Muscle layer of duodenum (tissue), 2 donors: ENCODE measurements at regions not wholly inside any gene's neighbourhood (a gene's known extent, or its start where the extent isn't known, plus 50 kb on each side); places are given as distances from the start of the nearest gene placed in this dataset.

Experiments
- H3K27ac ChIP-seq: one replicate; pipeline ENCODE4 v1.7.0; 2013; ENCODE audit warnings: mild to moderate bottlenecking, low read length
- H3K27me3 ChIP-seq: one replicate; pipeline ENCODE4 v1.7.0; 2013; ENCODE audit warnings: low read depth, mild to moderate bottlenecking, control low read depth, low read length
- H3K36me3 ChIP-seq, 2 donors: one replicate each; pipeline ENCODE4 v1.7.0; 2013; ENCODE audit warnings: low read length in 2 of 2, control low read depth in 1 of 2, mild to moderate bottlenecking in 1 of 2; ENCODE audit not compliant: insufficient read depth in 2 of 2, control insufficient read depth in 1 of 2
- H3K4me1 ChIP-seq, 2 donors: one replicate each; pipeline ENCODE4 v1.7.0; 2013; ENCODE audit warnings: low read length in 2 of 2, mild to moderate bottlenecking in 2 of 2, control low read depth in 1 of 2, moderate library complexity in 1 of 2; ENCODE audit not compliant: insufficient read depth in 2 of 2, control insufficient read depth in 1 of 2
- H3K4me3 ChIP-seq, 2 donors: one replicate each; pipeline ENCODE4 v1.7.0; 2013; ENCODE audit warnings: low read length in 2 of 2, low read depth in 1 of 2, mild to moderate bottlenecking in 1 of 2
- H3K9me3 ChIP-seq, 2 donors: one replicate each; pipeline ENCODE4 v1.7.0; 2013; ENCODE audit warnings: low read length in 2 of 2, control low read depth in 1 of 2, mild to moderate bottlenecking in 1 of 2; ENCODE audit not compliant: control insufficient read depth in 1 of 2
- donor health status: healthy.

DNA sequence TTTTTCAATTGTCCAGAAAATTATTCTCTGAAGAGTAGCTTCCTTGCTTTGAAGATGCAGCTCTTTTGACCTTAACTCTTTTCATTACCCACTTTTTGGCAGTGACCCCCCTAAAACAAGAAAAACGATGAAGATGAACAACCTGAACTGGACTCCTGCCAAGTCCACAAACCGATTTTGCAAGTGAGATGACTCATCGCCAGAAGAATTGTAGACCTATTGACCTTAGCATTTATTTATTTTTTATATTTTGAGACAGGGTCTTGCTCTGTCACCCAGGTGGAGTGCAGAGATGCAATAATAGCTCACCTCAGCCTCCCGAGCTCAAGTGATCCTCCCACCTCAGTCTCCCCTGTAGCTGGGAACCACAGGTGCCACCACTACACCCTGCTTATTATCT, 859.2 kb downstream of the GATA3 start:
- H3K27me3 ChIP-seq: no peaks in the 10 kb centered on the region
- H3K36me3 ChIP-seq: no peaks in the 10 kb centered on the region
- no peaks in the 10 kb centered on the region for H3K4me1 ChIP-seq
- H3K4me3 ChIP-seq: no peak overlapping the region
- no peaks in the 10 kb centered on the region for H3K9me3 ChIP-seq
- H3K27ac ChIP-seq: no peak overlapping the region

DNA sequence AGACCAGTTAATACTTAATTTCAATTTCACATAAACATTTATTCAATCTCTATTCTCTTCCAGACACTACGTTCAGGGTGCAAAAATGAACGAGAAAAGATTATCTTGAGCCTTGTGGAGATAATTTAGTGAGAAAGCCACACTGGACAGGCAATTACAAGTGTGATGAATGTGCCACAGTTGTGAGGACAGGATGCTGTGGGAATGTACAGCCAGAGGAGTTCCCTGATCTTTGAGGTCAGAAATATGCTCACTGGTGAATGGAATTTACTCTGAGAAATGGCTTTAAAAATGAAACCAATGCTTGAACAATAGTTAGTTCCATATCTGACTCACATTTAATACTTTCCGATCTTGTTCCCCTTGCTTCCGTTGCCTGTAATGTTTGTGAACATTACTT, 864.8 kb downstream of the GATA3 start:
- no peak overlapping the region for H3K27ac ChIP-seq
- no peak overlapping the region for H3K4me3 ChIP-seq
- no peaks in the 10 kb centered on the region for H3K36me3 ChIP-seq
- H3K9me3 ChIP-seq: no peaks in the 10 kb centered on the region
- H3K27me3 ChIP-seq: no peaks in the 10 kb centered on the region
- H3K4me1 ChIP-seq: no peaks in the 10 kb centered on the region

DNA sequence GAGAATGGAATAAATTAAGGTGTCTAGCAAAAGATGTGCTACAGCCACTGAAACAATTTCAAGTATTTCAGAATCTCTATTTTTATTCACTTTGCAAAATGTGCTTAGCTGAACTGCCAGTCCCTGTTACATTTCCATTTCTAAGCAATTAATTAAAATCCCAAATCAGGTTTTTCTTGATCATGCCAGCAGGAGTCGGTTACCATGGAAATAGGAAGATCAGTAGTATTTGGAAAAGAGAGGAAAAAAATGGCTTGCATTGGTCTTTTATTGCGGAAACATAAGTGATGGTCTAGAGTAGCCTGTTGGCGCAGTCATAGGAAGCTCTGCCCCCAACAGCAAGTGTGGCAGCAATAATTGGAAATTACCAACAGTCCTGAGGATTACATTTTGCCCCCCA, 867.1 kb downstream of the GATA3 start:
- no peaks in the 10 kb centered on the region for H3K36me3 ChIP-seq
- no peak overlapping the region for H3K4me3 ChIP-seq

DNA sequence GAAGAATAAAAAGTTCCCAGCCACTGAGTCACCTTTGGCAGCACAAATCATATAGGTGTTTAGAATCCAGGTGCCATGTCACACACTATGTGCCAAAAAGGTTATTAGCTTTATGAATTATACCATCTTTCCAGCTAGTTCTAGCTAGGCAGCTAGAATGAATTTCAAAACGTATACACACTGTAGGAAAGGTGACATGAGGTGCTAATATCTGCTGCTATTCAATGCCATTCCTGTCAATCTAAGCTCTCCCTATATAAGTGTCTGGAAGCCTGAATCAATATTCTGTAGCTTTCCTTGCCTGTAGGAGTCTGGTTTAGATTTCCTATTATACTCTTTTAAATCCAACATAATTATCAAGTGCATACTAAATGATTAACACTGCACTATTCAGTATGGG, 868.6 kb downstream of the GATA3 start:
- no peaks in the 10 kb centered on the region for H3K27me3 ChIP-seq
- no peaks in the 10 kb centered on the region for H3K9me3 ChIP-seq
- H3K4me3 ChIP-seq: no peak overlapping the region
- H3K4me1 ChIP-seq: no peaks in the 10 kb centered on the region
- no peak overlapping the region for H3K27ac ChIP-seq
- H3K36me3 ChIP-seq: no peaks in the 10 kb centered on the region

More for the DNA sequence above, 867.1 kb downstream of the GATA3 start:
- no peak overlapping the region for H3K27ac ChIP-seq
- H3K4me1 ChIP-seq: no peaks in the 10 kb centered on the region
- H3K9me3 ChIP-seq: no peaks in the 10 kb centered on the region
- no peaks in the 10 kb centered on the region for H3K27me3 ChIP-seq

DNA sequence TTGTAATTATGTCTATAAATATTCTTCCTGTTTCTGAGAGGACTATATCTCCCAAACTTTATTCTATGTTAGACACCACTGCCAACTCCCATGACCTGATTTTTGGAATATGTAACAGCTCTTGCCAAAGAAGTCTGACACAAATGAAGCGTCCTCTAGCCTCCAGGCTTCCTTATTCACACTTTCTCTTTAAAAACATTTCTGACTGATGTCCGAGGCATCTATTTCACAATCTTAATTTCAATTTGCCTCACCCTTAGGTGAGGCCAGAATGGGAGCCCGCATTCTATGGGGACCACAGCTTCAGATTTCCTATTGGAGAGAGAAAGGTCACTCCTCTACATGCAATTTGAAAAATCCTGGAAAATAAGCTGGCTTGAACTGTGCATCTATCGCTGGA, 873.2 kb downstream of the GATA3 start:
- no peaks in the 10 kb centered on the region for H3K4me1 ChIP-seq
- H3K27me3 ChIP-seq: no peaks in the 10 kb centered on the region
- H3K27ac ChIP-seq: no peak overlapping the region
- no peaks in the 10 kb centered on the region for H3K36me3 ChIP-seq
- no peak overlapping the region for H3K4me3 ChIP-seq
- no peaks in the 10 kb centered on the region for H3K9me3 ChIP-seq

DNA sequence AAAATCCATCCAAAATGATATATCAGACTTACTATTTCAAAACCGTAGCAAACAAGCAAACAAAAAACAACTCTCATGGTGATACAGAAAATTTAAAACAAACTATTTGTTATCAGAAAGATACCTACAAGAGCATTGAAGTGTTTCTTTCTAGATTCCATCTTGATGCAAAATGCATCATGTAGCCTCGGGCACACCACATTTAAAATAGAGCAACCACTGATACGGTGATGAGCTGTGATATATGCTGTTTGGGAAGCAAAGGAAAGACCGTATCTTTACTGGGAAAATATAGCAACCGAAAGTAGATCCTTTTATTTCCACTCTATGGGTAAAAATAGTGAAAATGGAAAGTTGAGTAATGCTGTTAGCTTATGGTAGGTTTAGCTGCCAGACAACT, 892.0 kb downstream of the GATA3 start:
- no peak overlapping the region for H3K27ac ChIP-seq
- no peak overlapping the region for H3K4me3 ChIP-seq
- H3K27me3 ChIP-seq: no peaks in the 10 kb centered on the region
- no peaks in the 10 kb centered on the region for H3K4me1 ChIP-seq
- H3K9me3 ChIP-seq: peaks cover 0 to 2% of the 10 kb centered on the region in 2 donors
- no peaks in the 10 kb centered on the region for H3K36me3 ChIP-seq

DNA sequence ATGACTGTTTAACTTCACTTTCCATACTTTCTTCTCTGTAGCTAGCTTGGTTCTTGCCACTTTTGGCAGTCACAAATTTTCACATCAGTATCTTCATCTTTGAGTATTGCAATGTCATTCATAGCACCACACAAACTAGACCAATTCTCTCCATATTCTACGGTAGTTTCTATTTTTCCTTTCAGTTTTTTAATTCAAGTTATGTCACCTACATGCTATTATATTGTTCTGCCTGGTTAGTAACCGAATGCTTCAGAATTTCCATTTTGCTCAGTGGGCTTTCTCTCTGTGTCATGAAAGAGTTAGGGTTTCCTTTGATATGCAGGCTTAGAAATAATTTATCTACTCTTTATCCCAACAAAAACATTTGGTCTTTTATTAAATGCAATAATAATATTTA, 896.5 kb downstream of the GATA3 start:
- Histone ChIP-seq H3K9me3 (no peaks in the 10 kb centered on the region), H3K4me3 (no peak overlapping the region), H3K36me3 (no peaks in the 10 kb centered on the region), H3K27ac (no peak overlapping the region), H3K4me1 (no peaks in the 10 kb centered on the region), H3K27me3 (no peaks in the 10 kb centered on the region)

DNA sequence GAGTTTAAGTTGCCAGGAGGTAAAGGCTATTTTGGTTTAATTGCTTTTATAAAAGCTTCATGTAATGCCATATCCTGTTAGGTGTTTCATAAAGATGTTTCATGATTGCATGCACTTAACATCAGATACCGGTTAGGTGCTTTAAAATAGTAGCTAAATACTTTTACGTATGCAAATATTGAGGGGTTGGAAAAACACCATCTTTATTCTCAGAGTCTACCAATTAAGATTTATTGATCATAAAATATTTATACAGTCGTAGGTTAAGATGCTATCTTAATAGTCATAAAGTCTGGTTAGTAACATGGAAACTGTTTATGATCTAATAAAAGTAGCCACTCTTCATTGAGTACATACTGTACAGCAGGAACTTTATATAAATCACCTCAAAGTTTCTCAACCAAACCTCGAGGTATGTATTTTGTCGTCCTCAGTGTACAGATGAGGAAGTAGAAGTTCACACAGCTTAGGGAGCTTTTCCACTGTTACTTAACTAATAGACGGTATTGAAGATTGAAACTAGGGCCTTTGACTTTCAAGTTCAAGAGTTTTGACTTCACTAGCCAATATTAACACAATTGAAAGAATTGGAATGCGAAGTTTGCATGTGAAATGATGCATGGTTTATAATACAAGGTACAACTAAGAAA, 897.1 kb downstream of the GATA3 start:
- Histone ChIP-seq H3K27ac (no peak overlapping the region), H3K27me3 (no peaks in the 10 kb centered on the region), H3K9me3 (no peaks in the 10 kb centered on the region), H3K4me3 (no peak overlapping the region), H3K36me3 (no peaks in the 10 kb centered on the region), H3K4me1 (no peaks in the 10 kb centered on the region)

DNA sequence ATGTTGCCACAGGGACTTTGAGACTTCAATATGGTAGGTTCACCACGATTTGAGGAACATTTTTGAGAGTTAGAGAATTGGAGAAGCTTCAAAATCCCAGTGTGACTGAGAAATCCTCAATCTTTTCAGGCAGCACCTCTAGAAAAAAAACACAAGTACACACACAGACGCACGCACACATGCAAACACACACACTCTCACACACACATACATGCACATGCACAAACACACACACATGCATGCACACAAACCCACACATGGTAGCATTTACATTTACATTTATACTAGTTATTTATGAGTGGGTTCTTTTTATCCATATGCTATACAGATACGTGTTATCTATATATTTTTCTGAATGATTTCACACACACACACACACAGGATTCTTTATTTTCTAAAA, 901.9 kb downstream of the GATA3 start:
- no peaks in the 10 kb centered on the region for H3K9me3 ChIP-seq
- no peak overlapping the region for H3K4me3 ChIP-seq
- no peak overlapping the region for H3K27ac ChIP-seq
- H3K36me3 ChIP-seq: no peaks in the 10 kb centered on the region
- H3K27me3 ChIP-seq: no peaks in the 10 kb centered on the region
- no peaks in the 10 kb centered on the region for H3K4me1 ChIP-seq

DNA sequence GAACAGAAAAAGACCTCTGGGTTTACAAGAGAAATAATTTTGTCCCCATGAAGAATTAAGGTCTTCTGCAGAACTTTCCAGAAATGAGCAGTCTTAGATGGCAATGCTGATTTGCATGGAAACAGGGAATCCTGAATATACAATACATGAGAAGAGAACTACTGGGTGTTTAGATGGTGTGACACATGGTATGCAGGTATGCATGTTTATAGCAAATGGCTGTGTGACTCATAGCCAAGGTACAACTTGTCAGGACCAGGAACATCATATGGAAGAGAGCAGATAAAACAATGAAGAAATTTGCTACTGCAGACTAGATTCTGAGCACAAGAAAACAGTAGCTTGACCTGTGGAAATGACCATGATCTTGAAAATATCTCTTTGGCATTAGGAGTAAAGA, 907.8 kb downstream of the GATA3 start:
- Histone ChIP-seq H3K36me3 (no peaks in the 10 kb centered on the region), H3K27me3 (no peaks in the 10 kb centered on the region), H3K9me3 (no peaks in the 10 kb centered on the region), H3K27ac (no peak overlapping the region), H3K4me3 (no peak overlapping the region), H3K4me1 (no peaks in the 10 kb centered on the region)

DNA sequence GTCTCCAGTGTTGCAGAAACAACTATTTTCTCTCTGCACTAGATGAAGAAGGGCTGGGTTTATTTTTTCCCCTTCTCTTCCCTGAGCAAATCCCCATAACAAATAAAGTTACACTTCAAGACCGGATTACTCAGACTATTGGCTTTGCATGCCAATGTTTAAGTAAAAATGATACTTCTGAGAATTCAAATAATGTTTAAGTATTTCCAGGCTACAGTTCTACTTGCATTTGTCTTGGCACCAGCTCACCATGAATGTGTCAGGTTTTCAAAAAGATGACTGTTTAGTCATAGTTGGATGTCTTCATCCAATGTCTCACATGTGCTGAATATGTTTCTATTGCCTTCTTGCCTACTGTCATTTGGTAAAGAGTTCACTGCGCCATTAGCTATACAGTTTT, 912.6 kb downstream of the GATA3 start:
- no peaks in the 10 kb centered on the region for H3K9me3 ChIP-seq
- H3K4me3 ChIP-seq: no peak overlapping the region
- no peaks in the 10 kb centered on the region for H3K36me3 ChIP-seq
- H3K27me3 ChIP-seq: no peaks in the 10 kb centered on the region
- H3K27ac ChIP-seq: no peak overlapping the region
- no peaks in the 10 kb centered on the region for H3K4me1 ChIP-seq

DNA sequence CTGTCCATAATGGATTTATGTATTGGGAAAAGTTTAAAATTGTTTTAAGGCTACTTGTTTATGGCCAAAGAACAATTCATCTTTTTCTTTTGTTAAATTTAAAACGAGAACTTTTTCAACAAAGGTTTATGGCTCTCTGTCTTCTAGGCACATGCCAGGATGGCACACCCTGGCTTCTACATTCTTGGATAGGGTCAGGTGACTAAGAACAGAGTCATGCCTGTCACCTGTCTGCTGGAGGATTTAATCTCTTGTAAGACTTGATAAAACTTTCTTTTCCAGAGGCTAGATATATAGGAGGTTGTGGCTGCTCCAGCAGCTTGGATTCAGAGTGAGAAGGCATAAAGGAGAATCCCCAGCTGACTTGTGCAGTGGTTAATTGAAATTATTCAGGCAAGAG, 915.4 kb downstream of the GATA3 start:
- no peak overlapping the region for H3K27ac ChIP-seq
- no peak overlapping the region for H3K4me3 ChIP-seq
- no peaks in the 10 kb centered on the region for H3K4me1 ChIP-seq
- H3K27me3 ChIP-seq: no peaks in the 10 kb centered on the region
- no peaks in the 10 kb centered on the region for H3K36me3 ChIP-seq
- H3K9me3 ChIP-seq: no peaks in the 10 kb centered on the region
